GM10248 (cell line): ENCODE measurements at regions not wholly inside any gene's neighbourhood (a gene's known extent, or its start where the extent isn't known, plus 50 kb on each side); places are given as distances from the start of the nearest gene placed in this dataset.
A peak's percentile ranks its signal among the peaks of the same experiment; 100 is the strongest.

ENCODE experiments used
- CTCF ChIA-PET: fragments of 300-600 bp; sonication (Branson Sonifier 250); formaldehyde crosslinking; extraction: SDS; loops from one replicate; lab custom pipeline; 2021; ENCODE audit warnings: antibody characterized with exemption; lab: Yijun Ruan, JAX
- POLR2A ChIA-PET: fragments of 350-650 bp; sonication (Branson Sonifier 250); formaldehyde crosslinking; extraction: SDS; loops from one replicate; lab custom pipeline; 2020; ENCODE audit warnings: antibody characterized with exemption; lab: Yijun Ruan, JAX
- DNase-seq: peaks from one replicate; pipeline ENCODE4 v3.0.0; 2012; ENCODE audit errors: extremely low spot score
- TF ChIP-seq, protein P1 (sequence below): IDR thresholded peaks from 2 replicates; pipeline ENCODE4 v1.5.1; 2012; ENCODE audit warnings: mild to moderate bottlenecking, low read depth; ENCODE audit errors: extremely low read depth, missing control alignments, control extremely low read depth

DNA sequence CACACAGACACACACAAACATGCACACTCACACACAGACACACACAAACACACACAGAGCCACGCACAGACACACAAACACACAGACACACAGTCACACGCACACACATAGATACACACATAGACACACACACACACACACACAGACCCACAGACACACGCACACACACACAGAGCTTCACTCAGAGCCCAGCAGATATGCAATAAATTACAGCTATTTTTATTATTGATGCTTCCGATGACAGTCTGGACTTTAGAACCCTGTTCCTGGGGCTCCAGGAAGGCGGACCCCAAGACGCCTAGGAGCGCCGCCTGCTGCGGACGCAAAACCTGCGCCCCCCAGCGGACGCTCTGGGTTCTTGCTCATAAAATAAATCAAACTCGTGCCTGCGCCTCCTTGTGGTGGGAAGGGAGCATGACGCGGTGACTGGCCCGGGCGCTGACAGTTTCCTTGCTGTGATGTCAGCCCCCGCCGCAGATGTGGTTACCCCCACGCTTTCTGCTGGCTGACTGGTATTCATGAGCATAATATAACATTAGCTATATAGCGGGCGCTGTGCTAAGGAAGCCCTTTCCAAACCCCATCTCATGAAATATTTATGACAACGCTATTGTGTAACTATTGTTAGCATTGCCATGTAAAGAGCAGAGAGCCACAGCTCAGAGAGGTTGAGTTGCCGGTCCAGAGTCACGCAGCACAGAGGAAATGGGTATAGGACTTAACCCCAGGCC lies 64.4 kb upstream of the TM9SF2 start:
- POLR2A ChIA-PET, result interaction anchor here (2.0 kb wide), 1 partner anchor 17 kb away, joined by 4 read pairs; no protein-coding TSS in a partner anchor
- CTCF ChIA-PET, result interaction anchor here (0.6 to 8.7 kb wide), 60 partner anchors 12 to 1074 kb away, joined by 3 to 450 read pairs (median 5); partner anchors contain the start of genes GPR18, GPR183, TM9SF2 and UBAC2
- TF ChIP-seq, protein P1, sequence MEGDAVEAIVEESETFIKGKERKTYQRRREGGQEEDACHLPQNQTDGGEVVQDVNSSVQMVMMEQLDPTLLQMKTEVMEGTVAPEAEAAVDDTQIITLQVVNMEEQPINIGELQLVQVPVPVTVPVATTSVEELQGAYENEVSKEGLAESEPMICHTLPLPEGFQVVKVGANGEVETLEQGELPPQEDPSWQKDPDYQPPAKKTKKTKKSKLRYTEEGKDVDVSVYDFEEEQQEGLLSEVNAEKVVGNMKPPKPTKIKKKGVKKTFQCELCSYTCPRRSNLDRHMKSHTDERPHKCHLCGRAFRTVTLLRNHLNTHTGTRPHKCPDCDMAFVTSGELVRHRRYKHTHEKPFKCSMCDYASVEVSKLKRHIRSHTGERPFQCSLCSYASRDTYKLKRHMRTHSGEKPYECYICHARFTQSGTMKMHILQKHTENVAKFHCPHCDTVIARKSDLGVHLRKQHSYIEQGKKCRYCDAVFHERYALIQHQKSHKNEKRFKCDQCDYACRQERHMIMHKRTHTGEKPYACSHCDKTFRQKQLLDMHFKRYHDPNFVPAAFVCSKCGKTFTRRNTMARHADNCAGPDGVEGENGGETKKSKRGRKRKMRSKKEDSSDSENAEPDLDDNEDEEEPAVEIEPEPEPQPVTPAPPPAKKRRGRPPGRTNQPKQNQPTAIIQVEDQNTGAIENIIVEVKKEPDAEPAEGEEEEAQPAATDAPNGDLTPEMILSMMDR, result peak; percentile 100
- DNase-seq, result peak; percentile 83

DNA sequence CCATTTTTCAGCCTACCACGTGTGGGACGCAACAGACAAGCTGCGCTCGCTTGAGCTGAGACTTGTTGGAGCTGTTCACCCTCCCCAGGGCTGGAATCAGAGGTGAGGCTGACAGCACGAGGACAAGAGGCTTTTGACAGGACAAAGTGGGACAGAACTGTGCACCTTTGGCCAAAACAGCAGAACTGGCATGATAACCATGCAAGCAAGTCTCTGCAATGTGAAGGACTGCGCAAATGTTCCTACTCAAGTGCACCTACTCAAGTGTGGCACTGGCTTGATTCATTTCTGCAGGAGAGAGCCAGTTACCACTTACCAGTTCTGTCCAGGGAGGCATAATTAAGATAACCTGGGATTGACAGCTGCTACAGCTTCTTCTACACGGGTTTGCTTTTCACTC lies 62.2 kb upstream of the TM9SF2 start:
- ChIA-PET CTCF (interaction anchor here (0.9 to 8.7 kb wide), 12 partner anchors 7 to 1076 kb away, joined by 3 to 450 read pairs (median 4); no protein-coding TSS in a partner anchor), POLR2A (no interaction called here)
- no peak for DNase-seq
- TF ChIP-seq, protein P1, result no peak

DNA sequence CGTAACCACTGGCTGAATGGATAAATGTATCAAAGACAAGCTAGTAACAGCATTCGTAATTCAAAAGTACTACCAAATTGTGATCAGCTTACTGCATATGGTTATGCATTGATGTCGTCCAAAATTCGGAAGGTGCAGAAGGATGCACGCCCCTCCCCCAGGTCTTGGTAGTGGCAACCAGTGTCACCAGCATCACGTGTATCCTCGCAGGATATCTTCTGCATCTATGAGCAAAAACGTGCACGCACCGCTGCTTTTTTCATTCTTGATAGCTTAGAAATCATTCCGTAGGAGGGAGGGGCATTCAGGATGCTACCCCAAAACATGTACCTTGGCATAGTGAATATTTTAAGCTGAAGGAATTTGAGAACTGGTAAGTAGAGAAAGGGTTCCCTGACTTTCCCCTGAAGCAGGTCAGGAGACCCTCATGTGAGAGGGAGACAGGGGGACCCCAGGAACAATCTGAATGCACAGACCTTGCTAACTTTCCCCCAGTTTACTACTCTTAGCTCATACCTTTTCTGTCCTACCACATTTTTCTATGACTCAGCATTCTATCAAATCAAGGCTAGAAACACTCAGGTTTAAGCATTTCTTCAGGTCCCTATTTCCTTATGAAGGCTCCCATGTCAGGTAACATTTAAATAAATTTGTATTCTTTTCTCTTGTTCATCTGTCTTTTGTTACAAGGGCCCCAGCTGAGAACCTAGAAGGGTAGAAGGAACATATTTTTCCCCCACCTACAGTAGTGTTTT lies 61.2 kb upstream of the TM9SF2 start:
- TF ChIP-seq, protein P1, result no peak
- ChIA-PET POLR2A (no interaction called here), CTCF (interaction anchor here (0.9 to 8.7 kb wide), 16 partner anchors 8 to 1075 kb away, joined by 3 to 450 read pairs (median 4); no protein-coding TSS in a partner anchor)
- no peak for DNase-seq

DNA sequence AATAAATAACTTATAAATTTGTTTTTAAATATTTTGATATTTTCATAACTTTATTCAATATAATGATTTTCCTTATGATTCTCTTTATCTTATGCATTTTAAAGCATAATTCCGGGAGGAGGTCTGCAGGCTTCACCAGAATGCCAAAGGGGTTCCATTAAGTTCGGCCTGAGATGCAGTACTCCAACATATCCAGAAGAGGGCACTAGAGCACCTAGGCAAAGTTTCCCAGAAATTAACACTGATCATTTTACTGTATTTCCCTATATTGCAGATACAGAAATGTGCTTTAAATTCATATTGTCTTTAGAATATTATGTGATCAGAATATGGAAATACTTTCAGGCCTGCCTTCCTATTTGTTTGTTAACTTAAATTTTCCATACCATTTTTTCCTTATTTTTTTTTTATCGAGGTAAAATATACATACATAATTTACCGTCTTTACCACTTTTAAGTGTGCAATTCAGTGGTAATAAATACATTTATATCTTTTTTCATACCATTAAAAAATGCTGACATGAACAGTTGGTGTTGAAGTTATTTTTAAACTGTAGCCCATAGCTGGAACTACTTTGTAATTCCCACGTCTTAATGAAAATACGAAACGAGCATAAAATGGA lies 58.9 kb upstream of the TM9SF2 start:
- CTCF ChIA-PET, result interaction anchor here (0.7 to 2.4 kb wide), 16 partner anchors 16 to 456 kb away, joined by 3 to 11 read pairs (median 3); no protein-coding TSS in a partner anchor
- TF ChIP-seq, protein P1, result peak; percentile 84
- DNase-seq, result peak; percentile 55
- POLR2A ChIA-PET, result no interaction called here

DNA sequence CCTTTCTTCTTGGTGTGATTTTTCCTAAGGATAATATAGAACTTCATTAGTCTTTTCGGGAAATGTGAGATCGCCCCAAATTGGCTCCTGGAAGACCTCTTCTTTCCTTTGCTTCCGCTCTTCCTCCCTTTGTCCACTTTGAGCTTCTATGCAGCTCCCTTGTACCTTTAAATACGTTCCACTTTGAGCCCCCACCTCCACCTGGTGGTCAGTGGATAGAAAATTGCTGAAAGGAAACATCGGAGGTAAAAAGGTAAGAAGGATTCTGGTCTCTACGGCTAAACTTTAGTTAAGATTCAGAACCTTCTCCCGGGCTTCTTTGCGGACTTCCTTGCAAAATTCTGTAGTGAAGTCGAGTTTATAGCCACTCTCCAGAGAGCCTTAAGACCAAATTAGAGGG lies 55.0 kb upstream of the TM9SF2 start:
- DNase-seq, result no peak
- CTCF ChIA-PET, result interaction anchor here (0.9 to 5.5 kb wide), 4 partner anchors 10 to 180 kb away, joined by 3 to 34 read pairs (median 5); no protein-coding TSS in a partner anchor
- TF ChIP-seq, protein P1, result peak; percentile 10
- POLR2A ChIA-PET, result interaction anchor here (0.7 kb wide), 1 partner anchor 1000 kb away, joined by 11 read pairs; no protein-coding TSS in a partner anchor

DNA sequence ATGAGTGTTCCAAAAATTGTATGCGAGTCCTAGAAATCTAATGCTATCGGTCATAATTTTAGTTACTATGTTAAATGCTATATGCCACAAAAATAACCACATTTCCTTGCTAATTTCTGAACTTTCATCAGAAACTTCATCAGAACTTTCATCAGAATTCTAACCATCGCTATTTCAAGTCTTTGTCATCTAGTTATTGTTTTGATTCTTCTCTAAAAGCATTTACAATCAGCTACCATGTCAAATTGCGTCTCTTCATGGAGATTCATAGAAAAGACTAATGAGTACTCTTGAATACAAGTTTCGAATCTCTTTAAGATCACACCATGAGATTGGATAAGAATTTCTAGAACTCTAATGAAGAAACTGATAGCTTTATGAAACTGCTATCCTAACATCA lies 52.7 kb upstream of the TM9SF2 start:
- ChIA-PET CTCF (interaction anchor here (1.0 to 5.5 kb wide), 6 partner anchors 7 to 199 kb away, joined by 3 to 34 read pairs (median 4); no protein-coding TSS in a partner anchor), POLR2A (interaction anchor here (0.7 kb wide), 1 partner anchor 93 kb away, joined by 4 read pairs; no protein-coding TSS in a partner anchor)
- DNase-seq, result no peak
- TF ChIP-seq, protein P1, result no peak
